ENCODE measurements at regions not wholly inside any gene's neighbourhood (a gene's known extent, or its start where the extent isn't known, plus 50 kb on each side); places are given as distances from the start of the nearest gene placed in this dataset.

DNA sequence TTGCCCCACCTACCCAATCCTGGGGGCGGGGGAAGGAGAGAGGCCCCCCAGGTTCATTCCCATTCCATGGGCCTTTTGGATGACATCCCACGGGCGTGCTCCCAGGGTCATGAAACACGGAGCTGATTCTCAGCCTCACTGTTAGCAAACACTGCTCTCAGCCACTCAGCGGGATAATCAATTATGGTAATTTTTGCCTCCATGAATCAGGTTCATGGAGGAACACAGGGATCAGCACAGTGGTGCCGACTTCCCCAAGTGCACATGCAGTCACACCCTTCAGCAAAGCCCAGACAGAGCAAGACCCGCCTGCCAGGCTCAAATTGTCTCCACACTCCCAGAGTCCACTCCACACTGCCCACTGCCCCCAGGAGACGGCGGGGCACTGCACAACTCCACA lies 164.6 kb downstream of the ENGASE start:
- no peak for TF ChIP-seq CTCF (IDR thresholded peaks at IDR 0.05)
- TF ChIP-seq POLR2A (IDR thresholded peaks at IDR 0.05): no peak
